HL-60 (cell line): ENCODE measurements at regions not wholly inside any gene's neighbourhood (a gene's known extent, or its start where the extent isn't known, plus 50 kb on each side); places are given as distances from the start of the nearest gene placed in this dataset.

Experiments used
- DNase-seq, 2 experiments: peaks; one replicate each; pipeline ENCODE4 v3.0.0-alpha.2; 2010 to 2020; ENCODE audit warnings: low read depth in 1 of 2, low spot score in 1 of 2
- H3K27ac ChIP-seq: fragments of 250-450 bp; sonication (Bioruptor Pico); replicated peaks from 2 replicates; pipeline ENCODE4 v1.5.1; 2020; ENCODE audit warnings: mild to moderate bottlenecking, moderate library complexity
- H3K27me3 ChIP-seq: fragments of 250-450 bp; sonication (Bioruptor Pico); 2 replicates; pipeline ENCODE4 v1.5.1; 2021; ENCODE audit warnings: mild to moderate bottlenecking, moderate library complexity; ENCODE audit not compliant: insufficient read depth, poor library complexity, severe bottlenecking
- H3K4me3 ChIP-seq: replicated peaks from 2 replicates; pipeline ENCODE4 v1.5.1; 2011; ENCODE audit warnings: mild to moderate bottlenecking, control low read depth, low read length; ENCODE audit not compliant: insufficient read depth
- CTCF ChIP-seq: IDR thresholded peaks from one replicate; pipeline ENCODE4 v1.5.1; 2011; ENCODE audit warnings: low read length, control low read depth, inconsistent platforms; ENCODE audit not compliant: insufficient read depth
- GABPA ChIP-seq: IDR thresholded peaks from 2 replicates; pipeline ENCODE4 v1.6.1; 2012; ENCODE audit warnings: low read depth
- POLR2AphosphoS5 ChIP-seq: IDR thresholded peaks from 2 replicates; pipeline ENCODE4 v1.6.1; 2012; ENCODE audit warnings: low read depth
- REST ChIP-seq: IDR thresholded peaks from 2 replicates; pipeline ENCODE4 v1.6.1; 2012; ENCODE audit warnings: low read depth; ENCODE audit not compliant: insufficient replicate concordance
- SPI1 ChIP-seq: IDR thresholded peaks from 2 replicates; pipeline ENCODE4 v1.6.1; 2012; ENCODE audit warnings: low read depth, mild to moderate bottlenecking, borderline replicate concordance

- no peak for DNase-seq
- TF ChIP-seq REST (no peak), CTCF (no peak)
- no peaks in the 10 kb centered on the region for H3K27me3 ChIP-seq
- H3K4me3 ChIP-seq, result no peak overlapping the region
- H3K27ac ChIP-seq, result no peak overlapping the region
Observed at GRCh38 chr3:83813176-83813575, 1145.6 kb upstream of the CADM2 start.

- no peak for TF ChIP-seq CTCF
- no peak for TF ChIP-seq SPI1
- no peak for TF ChIP-seq REST
- TF ChIP-seq POLR2AphosphoS5, result no peak
- TF ChIP-seq GABPA, result no peak
- Histone ChIP-seq H3K27me3 (no peaks in the 10 kb centered on the region), H3K27ac (no peak overlapping the region), H3K4me3 (no peak overlapping the region)
- DNase-seq, result no peak
Observed at GRCh38 chr3:83816653-83817052, 1142.1 kb upstream of the CADM2 start.

- no peak for DNase-seq
- Histone ChIP-seq H3K27me3 (no peaks in the 10 kb centered on the region), H3K4me3 (no peak overlapping the region), H3K27ac (no peak overlapping the region)
- TF ChIP-seq REST (no peak), SPI1 (no peak), GABPA (no peak), CTCF (no peak), POLR2AphosphoS5 (no peak)
Observed at GRCh38 chr3:83821506-83821905, 1137.3 kb upstream of the CADM2 start.
